RPMI7951 (cell line): ENCODE measurements at regions not wholly inside any gene's neighbourhood (a gene's known extent, or its start where the extent isn't known, plus 50 kb on each side); places are given as distances from the start of the nearest gene placed in this dataset.

ENCODE experiments used
- DNase-seq: peaks from one replicate; pipeline ENCODE4 v3.0.0-alpha.2; 2012; ENCODE audit warnings: low read depth

DNA sequence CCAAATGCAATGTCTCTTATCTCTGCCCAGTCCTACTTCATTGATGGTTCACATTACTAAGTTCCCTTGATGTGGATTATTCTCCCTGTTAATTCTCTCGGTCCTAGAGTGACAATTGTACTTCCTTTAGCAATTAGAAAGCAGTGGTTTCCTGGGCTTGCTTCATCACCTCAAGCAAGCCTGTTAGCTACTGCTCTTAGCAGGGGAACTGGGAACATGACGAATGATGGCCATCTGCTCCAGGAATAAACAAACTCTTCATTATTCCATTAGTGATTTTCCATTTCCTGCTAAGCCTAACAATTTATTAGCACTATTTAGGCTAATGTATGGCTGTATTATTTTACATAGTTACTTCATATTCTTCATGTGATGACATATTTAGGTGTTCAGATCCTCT is 331.8 kb downstream of the MTX2 start:
- no peak for DNase-seq

DNA sequence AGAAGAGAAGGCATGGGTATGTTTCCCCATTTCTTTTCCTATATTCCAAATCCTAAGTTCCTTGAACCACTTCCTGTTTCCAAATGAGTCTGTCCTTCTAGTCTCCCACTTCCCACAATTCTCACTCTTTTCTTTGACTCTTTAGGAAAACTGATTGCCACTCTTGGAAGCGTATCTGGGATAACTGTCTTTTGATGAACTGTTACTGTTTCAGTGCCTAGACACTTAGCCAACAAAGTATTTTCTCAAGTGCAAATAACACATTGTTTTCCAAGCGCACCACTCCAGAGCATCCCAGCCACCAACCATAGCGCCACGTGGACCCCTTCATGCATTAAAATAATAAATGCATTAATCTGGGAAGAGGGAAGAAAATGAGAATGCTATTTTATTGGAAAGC is 342.8 kb downstream of the MTX2 start:
- DNase-seq: no peak

DNA sequence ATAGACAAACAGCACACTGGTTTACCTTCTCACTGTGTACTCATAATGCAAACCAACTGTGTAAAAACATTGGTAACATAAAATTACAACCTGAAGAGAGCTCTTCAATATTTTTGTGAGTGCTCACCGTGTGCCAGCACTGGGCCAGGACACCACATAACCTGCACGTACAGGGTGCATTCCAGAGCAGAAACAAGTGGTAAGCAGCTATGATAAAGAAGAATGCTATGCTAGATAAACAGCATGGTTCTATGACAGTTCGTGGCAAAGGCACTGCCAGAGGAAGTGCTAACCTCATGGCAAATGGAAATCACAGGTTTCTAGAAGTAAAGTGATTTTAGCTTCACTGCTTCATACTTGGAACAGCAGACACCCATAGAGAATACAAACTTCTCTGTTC is 343.5 kb downstream of the MTX2 start:
- peak; percentile 50 for DNase-seq

DNA sequence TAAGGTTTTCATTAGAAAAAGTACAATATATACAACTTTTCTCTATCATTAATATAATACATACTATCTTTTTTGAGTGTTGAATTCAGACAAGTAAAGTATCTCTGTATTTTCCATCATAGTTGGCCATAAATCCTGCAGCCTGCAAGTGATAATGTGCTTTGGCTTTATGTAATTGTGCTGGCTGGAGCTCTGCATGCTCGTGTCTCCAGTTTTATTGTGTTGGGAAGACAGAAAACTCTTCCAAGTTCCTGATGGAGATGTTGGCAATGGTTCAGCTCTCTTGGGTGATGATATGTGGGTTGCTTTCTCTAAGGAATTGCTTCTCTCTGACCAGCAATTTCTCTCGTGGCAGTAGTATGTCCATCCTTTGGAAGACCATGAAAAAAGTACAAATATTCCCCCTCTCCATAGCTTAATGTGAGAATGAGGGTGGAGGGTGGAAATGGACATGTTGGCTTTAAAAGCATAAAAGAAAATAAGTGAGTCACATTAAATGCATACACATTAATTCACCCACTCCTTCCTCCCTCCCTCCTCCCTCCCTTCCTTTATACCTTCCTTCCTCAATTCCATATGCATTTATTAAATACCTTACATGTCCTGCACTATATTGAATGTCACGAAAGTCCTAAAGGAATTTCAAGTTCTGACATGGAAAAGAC is 344.2 kb downstream of the MTX2 start:
- DNase-seq: peak; percentile 51

DNA sequence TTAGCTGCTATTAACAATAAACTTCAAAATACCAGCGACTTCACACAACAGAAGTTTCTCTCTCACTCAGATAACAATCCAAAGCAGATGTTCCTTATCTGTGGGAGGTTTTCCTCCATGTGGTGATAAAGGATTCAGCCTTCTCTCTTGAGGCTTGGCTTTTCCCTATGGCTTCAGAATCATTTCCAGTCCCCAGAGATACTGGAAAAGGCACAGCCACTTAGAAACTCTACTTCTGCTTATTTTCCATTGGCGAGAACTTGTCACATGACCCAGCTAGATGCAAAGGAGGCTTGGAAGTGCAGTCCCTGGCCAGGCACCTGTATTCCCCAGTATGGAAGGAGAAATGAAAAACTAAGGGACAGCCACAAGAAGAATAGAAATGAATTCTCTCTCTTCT is 344.8 kb downstream of the MTX2 start:
- DNase-seq: no peak

DNA sequence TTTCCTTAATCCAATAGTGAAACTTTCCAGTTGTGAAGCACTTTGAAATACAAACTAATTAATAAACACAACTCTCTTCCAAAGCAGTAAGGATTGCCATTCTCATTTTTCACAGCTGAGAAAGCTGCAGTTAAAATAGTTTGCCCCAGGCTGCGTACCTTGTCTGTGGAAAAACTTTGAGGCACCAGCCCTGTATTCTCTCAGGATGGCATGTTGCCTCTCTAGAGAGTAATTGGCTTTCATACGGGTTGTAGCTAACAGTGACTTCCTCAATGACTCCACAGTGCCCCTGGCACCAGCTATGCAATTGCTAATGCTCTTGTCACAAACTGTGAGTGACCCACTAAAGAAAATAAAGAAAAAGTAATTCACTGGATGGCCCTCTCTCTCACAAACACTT is 345.7 kb downstream of the MTX2 start:
- no peak for DNase-seq

DNA sequence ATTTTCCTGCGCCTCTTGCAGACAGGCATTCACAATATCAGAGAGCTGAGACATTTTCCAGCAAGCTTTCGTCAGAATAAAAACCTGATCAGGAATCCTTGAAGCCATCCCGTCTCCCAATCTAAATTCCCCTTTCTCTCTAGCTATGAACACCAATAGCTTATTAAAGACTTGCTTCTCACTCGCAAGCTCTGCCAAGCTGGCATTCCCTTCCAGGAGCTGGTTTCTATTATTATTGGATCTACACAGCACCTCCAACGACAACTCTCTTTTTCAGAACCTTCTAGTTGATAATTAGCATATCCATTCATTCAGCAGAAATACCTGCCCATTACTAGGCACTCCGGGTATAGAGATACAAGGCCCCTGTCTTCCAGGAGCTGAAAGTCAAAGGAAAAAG is 350.3 kb downstream of the MTX2 start:
- DNase-seq: no peak

DNA sequence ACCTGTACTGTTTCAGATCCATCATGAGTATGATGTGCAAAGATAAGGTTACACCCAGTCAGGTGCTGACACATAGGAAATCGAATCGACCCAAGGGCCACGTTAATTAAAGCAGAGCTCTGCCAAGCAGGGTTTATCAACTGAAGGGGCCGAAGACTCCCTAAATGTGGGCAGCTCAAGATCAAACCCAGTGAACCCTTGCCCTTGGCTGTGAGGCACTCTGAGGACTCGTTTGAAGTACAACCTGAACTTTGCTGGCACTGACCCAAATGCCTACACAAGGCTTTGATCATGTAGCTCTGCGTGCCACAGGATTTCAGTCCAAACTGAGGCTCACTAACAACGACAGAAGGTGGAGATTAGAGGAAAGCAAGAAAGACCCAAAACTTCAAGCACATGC is 352.1 kb downstream of the MTX2 start:
- no peak for DNase-seq

DNA sequence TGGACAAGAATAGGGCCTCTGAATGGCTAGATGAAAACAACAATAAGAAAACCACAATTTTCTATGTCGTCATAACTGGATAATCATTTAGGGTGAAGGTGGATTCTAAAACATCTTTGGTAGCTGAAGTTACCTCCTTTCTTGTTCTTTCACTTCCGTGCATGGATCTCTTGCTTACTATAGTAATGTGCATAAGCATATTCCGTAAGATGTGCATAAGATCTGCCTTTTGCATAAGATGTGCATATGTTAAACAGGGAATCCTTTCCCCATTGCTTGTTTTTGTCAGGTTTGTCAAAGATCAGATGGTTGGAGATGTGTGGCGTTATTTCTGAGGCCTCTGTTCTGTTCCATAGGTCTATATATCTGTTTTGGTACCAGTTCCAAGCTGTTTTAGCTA is 353.6 kb downstream of the MTX2 start:
- no peak for DNase-seq

DNA sequence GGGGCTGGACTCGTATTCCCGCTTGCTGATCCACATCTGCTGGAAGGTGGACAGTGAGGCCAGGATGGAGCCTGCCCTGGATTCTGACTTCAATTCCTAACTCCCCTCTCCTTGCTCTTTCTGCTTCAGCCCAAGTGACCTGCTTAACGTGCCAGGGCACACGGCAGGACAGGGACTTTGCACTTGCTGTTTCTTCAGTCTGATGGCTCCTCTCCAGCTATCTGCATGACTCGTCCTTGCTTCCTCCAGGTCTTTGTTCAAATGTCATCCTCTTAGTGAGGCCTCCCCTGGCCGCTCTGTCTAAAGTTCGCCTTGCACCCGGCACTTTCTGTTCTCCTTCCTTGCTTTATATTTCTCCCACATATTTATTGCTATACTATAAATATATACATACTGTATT is 357.6 kb downstream of the MTX2 start:
- no peak for DNase-seq

DNA sequence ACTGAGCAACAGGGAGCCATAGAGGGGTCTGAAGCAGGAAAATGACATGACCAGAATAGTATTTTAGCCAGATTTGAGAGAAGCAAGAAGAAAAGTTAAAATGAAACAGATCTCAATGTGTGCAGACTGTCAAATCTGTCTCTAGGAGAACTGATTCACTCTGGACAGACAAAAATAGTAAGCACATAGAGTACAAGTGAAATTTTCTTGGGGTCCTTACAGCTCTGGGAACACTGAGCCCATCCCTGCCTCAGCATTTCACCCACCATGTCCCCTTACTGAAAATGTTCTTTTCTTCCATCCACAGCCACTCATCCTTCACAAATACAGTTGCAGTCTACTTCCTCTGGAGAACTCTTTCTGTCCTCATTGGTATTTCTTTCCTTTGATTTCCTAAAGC is 359.2 kb downstream of the MTX2 start:
- DNase-seq: no peak

DNA sequence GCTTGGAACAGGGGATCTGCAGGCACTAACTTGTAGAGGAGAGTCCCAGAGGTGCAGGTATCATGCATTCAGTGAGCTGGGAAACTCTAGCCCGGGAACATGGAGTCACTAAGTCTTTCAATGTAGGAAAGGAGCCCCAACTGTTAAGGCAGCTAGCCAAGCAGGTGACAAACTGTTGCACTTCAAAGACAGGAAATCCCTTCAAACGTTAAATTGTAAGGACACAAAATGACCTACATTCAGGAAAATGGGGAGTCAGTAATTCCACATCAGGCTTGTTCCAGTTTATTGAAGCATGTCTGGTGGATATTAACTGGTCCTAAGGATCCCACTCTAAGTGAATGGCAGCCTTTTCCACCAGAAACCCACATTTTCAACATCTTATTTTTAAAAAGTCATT is 364.5 kb downstream of the MTX2 start:
- DNase-seq: no peak

DNA sequence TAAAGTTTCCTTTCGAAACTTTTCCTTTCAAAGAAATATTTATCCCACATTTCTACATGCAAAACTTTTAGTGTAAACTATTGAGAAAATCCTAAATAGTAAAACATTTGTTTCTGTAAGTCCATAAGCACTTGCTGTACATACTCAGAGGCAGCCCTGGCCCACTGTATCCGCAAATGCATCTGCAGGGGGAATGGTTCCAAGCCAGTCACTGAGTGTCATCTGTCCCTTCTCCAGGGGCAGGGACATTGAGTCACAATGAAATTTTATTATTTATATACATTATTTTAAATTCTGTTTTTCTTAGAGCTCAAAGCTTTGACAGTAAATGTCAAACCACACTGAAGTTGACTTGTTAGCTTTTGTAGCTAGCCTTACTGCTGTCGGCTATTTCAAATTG is 367.2 kb downstream of the MTX2 start:
- no peak for DNase-seq

DNA sequence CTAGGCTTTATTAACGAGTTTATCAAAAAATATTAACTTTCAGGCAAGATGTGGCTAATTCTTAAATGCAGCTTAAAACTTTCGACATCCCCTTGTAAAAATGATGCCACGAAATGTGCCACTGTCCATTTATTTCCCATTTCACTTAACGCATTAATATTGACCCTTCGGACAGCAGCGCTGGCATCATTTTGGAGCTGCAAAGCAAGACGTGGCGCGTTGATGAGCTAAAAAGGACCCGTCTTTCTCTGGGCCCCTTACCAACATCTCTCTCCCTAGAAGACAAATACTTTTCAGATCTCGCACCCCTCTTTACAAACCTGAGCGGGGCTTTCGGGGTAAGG is 367.9 kb downstream of the MTX2 start:
- DNase-seq: no peak

DNA sequence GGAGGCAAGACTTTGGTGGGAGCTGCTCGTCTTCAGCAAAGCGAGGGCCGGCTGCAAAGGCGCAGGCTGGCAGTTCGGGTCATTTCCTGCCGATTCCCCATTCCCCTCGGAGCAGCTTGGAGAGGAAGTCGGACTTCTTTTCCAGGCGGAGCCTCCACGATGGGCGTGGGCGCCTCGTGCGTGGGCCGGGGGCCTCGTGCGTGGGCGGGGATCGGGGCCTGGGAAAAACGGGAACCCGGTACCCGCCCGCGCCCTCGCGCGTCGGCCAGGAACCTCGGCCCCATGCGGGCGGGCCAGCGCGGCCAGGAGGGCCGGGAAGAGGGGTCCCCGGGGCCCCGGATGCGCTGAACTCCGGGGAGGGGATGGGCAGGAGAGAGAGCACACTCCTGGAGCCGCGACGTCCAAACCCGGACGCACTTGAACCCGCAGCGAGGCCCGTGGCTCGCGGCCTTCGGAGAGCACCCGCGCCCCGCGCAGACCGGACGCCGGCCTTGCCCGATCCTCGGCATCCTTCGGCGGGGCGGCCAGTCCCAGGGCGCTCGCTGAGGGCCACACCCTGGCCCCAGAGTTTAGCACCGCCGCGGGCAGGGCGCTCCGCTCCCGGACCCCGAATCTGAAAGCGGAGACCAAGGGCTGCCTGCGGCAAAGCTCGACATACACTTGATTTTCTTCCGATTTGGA is 368.4 kb downstream of the MTX2 start:
- peak; percentile 89 for DNase-seq

DNA sequence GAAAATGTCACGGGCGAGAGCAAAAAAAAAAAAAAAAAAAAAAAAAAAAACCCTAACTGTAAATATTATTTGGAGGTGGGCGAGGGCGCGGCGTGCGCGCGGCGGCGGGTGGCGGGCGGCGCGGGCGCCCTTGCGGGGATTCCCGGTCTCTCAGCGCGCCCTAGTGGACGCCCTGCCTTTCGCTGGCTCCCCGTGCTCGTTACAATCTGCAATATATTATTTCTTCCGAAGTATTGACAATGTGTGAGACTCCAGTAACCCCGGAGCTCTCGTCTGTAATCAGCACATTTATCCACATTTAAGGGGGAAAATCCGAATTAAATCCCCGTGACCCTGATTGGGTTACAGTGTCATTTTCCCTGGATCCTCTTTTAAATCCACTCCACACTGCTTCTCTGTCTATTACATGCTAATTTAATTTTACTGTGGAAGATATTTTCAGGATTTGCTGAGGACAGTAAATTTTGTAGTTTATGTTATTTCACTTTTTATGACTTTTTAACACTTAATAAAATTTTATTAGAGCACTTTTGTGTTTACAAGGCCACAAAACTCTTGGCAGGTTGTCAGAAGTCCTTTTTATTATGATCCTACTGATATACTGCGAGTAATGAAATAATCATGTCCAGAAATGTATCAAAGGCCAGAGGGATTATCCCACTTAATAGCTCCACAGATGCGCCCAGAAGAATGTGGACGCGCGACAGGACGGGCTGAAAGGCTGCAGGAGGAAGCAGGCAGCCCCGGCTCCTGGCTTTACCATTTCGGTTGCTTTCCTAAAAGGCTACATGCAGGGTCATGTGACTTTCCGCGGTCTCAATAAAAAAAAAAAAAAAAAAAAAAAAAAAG is 369.1 kb downstream of the MTX2 start:
- DNase-seq: peak; percentile 72

DNA sequence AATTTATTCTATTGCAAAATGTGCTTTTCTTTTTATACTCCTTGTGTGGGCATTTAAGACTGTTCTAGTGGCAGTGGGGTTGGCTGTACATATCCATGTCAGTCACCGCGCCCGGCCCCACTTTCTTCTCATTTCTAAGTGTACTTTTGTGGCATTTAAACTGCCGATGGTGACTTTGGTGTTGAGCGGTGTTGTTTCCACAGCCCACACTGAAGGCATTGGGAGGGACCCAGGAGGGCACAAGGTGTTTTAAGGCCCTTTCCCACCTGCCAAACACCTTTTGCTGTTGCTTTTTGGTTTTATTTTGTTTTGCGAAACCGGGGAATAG is 369.7 kb downstream of the MTX2 start:
- DNase-seq: no peak

DNA sequence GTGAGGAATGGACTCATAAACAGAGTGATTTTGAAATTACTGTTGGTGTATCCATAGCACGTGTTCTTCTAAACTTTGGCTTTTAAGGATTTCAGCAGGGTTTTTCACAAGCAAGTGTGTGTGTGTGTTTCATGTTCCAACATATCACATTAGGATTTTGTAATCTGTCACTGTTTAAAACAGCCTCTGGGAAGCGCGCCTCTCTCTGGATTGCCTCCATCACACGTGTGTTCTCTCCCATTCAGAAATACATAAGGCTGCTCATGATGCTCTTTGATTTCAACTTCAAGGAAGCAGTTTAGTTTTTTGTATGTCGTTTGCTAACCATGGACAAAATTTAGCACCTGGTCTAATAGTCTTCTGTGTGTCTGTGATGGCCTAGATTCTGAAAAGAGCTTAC is 370.4 kb downstream of the MTX2 start:
- no peak for DNase-seq

DNA sequence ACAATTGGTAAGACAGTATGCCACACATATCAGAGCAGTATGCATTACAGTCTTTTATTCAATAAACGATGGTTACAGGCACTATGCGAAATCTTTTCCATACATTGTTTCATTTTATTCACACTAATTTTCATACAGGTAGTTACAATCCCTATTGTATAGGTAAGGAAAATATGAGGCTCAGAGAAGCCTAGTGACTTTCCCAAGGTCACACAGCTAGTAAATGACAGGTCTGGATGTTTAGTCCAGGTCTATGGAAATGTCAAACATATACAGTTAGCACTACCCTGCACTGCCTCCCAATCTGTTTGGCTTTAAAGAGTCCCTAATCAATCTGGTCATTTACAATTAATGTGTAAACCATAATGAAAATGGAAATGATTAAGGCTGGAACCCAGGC is 372.2 kb downstream of the MTX2 start:
- no peak for DNase-seq

DNA sequence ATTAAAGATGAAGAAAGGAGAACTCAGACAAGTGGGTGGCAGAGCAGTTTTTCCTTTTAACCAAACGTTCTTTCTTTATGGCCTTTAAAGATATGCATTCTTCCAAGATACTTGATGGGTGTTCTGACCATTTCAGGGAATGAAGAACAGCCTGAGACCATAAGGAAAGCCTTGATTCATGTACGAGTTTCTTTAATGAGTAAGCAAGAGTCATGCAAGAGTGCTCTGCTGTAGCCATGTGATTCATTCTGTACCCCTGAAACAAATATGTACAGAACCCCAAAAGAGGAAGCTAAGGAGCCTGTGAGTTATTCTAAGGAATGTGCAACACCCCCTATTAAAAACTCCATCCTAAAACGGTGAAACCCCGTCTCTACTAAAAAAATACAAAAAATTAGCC is 372.8 kb downstream of the MTX2 start:
- peak; percentile 67 for DNase-seq

DNA sequence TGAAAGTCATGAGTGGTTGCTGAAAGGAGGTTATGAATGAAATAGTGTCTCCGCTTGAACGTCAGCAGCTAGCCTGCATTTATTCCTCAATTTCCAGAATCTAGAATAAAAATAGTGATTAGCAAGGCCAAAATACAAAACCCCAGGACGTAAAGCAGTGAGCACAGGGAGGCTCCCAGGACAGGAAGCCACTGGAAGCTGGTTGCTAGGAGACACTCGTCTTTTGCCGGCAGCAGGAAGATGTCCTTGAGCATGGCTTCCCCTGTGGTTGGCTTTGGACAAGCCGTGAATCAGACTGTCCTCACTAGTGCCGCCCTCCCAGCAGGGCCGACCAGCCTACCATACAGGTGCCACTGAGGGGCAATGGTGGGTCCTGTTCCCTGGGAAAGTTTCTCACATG is 374.4 kb downstream of the MTX2 start:
- peak; percentile 90 for DNase-seq

DNA sequence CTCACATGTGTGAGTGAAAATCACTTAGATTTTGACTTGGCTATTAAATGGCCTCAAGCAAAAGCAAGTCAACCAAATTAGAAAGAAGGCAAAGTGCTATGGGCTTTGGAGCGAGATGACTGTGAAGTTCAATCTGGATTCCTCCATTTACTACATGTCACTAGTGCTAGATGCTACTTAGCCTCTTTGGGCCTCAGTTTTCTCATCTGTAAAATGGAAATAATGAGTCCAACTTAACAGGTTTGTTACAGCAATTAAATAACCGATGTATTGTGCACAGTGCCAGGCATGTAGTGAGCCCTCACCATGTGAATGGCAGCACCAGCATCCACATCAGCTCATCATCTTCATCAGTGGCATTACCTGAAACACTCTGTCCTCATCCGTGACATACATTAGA is 376.3 kb downstream of the MTX2 start:
- DNase-seq: no peak

DNA sequence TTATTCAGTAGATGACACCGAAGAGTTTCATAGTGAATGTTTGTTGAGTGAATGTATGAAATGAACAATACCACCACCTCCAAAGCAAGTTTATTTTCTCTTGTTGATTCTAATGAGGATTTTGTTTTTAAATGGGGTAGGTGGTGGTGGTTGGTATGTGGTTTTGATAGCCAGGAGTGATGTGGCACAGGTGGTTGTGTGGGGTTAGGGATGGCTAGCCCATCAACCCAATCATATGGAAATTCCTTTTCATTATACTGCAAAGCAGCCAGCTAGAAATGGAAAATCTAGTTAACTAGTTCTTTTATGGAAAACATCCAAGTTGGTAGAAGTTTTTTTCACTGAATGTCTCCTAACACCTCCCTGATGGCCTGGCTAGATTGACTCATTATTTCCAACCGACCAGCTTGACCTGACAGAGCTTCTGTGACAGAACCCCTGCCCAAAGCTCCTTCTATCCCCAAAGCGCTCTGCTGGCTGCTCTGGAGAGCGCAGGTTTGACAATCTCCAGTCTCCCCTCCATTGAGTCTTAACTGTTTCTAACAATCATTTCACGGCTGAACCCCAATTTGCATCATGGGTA is 376.9 kb downstream of the MTX2 start:
- DNase-seq: no peak
